Neutrophil (primary cell): ENCODE measurements at regions not wholly inside any gene's neighbourhood (a gene's known extent, or its start where the extent isn't known, plus 50 kb on each side); places are given as distances from the start of the nearest gene placed in this dataset.
"Not testable (repeated sequence)": the region's sequence is repeated elsewhere in the genome, so short reads cannot be mapped to it uniquely, and the experiment has no call there.

Experiments
- H3K27ac ChIP-seq: fragments of 200-600 bp; sonication (generic); 2 replicates; pipeline ENCODE4 v1.5.1; 2016; ENCODE audit warnings: mild to moderate bottlenecking, moderate library complexity
- H3K27me3 ChIP-seq: fragments of 200-600 bp; sonication (generic); 2 replicates; pipeline ENCODE4 v1.6.0; 2016; ENCODE audit warnings: mild to moderate bottlenecking
- H3K36me3 ChIP-seq: fragments of 200-600 bp; sonication (generic); 2 replicates; pipeline ENCODE4 v1.5.1; 2017
- H3K4me1 ChIP-seq, 2 experiments: fragments of 200-600 bp in 1 of 2; sonication (generic) in 1 of 2; 1 replicate in 1 of 2; 2 replicates in 1 of 2; pipeline versions ENCODE4 v1.5.1 to v1.6.1; 2013 to 2016; ENCODE audit warnings: low read depth in 1 of 2, low read length in 1 of 2, mild to moderate bottlenecking in 1 of 2, moderate library complexity in 1 of 2; ENCODE audit not compliant: control insufficient read depth in 1 of 2, insufficient read depth in 1 of 2
- H3K4me3 ChIP-seq, 2 experiments: fragments of 200-600 bp in 1 of 2; sonication (generic) in 1 of 2; 1 replicate in 1 of 2; 2 replicates in 1 of 2; pipeline ENCODE4 v1.5.1; 2013 to 2016; ENCODE audit warnings: low read depth in 1 of 2, low read length in 1 of 2, mild to moderate bottlenecking in 1 of 2, moderate library complexity in 1 of 2
- H3K9me3 ChIP-seq: fragments of 200-600 bp; sonication (generic); 2 replicates; pipeline ENCODE4 v1.5.1; 2016
- CTCF ChIP-seq: fragments of 200-600 bp; sonication (generic); IDR thresholded peaks from 2 replicates; pipeline ENCODE4 v1.5.1; 2016; ENCODE audit warnings: antibody characterized with exemption

GRCh38 chr6:15160812-15161211 is 85.1 kb upstream of the JARID2 start:
- no peaks in the 10 kb centered on the region for H3K9me3 ChIP-seq
- TF ChIP-seq CTCF: no peak
- H3K4me3 ChIP-seq: no peak overlapping the region
- no peaks in the 10 kb centered on the region for H3K27me3 ChIP-seq
- H3K4me1 ChIP-seq: no peaks in the 10 kb centered on the region
- no peak overlapping the region for H3K27ac ChIP-seq
- H3K36me3 ChIP-seq: no peaks in the 10 kb centered on the region

DNA sequence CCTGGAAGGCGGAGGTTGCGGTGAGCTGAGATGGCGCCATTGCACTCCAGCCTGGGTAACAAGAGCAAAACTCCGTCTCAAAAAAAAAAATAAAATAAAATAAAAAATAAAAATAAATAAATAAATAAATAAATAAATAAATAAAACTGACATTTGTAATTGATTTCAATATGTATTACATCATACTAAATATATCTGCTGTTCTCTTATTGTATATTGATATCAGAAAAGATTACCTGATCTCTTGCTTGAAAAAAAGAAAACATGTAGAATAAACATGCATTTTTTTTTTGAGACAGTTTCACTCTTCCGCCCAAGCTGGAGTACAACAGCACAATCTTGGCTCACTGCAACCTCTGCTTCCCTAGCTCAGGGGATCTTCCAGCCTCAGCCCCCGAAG is 81.0 kb upstream of the JARID2 start:
- H3K27ac ChIP-seq, H3K4me1 ChIP-seq, H3K4me3 ChIP-seq, H3K9me3 ChIP-seq, H3K27me3 ChIP-seq, H3K36me3 ChIP-seq: not testable (repeated sequence)

- TF ChIP-seq CTCF: no peak
These were observed 79.7 kb upstream of the JARID2 start for GRCh38 chr6:15166121-15166520.

GRCh38 chr6:15170126-15170525 is 75.7 kb upstream of the JARID2 start:
- Histone ChIP-seq H3K9me3 (no peaks in the 10 kb centered on the region), H3K36me3 (no peaks in the 10 kb centered on the region), H3K27me3 (no peaks in the 10 kb centered on the region), H3K27ac (no peak overlapping the region), H3K4me1 (peaks cover 5 to 8% of the 10 kb centered on the region in 2 experiments), H3K4me3 (no peak overlapping the region)
- no peak for TF ChIP-seq CTCF

More at GRCh38 chr6:15166121-15166520, 79.7 kb upstream of the JARID2 start:
- no peak overlapping the region for H3K4me3 ChIP-seq
- peaks cover 5 to 8% of the 10 kb centered on the region in 2 experiments for H3K4me1 ChIP-seq
- H3K27ac ChIP-seq: no peak overlapping the region
- H3K27me3 ChIP-seq: no peaks in the 10 kb centered on the region
- H3K9me3 ChIP-seq: no peaks in the 10 kb centered on the region
- no peaks in the 10 kb centered on the region for H3K36me3 ChIP-seq

- Histone ChIP-seq H3K9me3 (no peaks in the 10 kb centered on the region), H3K27ac (no peak overlapping the region), H3K36me3 (no peaks in the 10 kb centered on the region), H3K4me3 (no peak overlapping the region), H3K4me1 (peaks cover 5 to 8% of the 10 kb centered on the region in 2 experiments), H3K27me3 (no peaks in the 10 kb centered on the region)
- TF ChIP-seq CTCF: no peak
These were observed 74.8 kb upstream of the JARID2 start for GRCh38 chr6:15171026-15171425.

- H3K4me3 ChIP-seq: no peak overlapping the region
- H3K27me3 ChIP-seq: no peaks in the 10 kb centered on the region
- TF ChIP-seq CTCF: no peak
- H3K36me3 ChIP-seq: no peaks in the 10 kb centered on the region
- H3K9me3 ChIP-seq: no peaks in the 10 kb centered on the region
- H3K4me1 ChIP-seq: no peaks in the 10 kb centered on the region
- H3K27ac ChIP-seq: no peak overlapping the region
These were observed 69.0 kb upstream of the JARID2 start for GRCh38 chr6:15176816-15177370.
